Panc1 (cell line): ENCODE measurements at regions not wholly inside any gene's neighbourhood (a gene's known extent, or its start where the extent isn't known, plus 50 kb on each side); places are given as distances from the start of the nearest gene placed in this dataset.

ENCODE experiments used
- CTCF ChIP-seq: fragments of 450-650 bp; IDR thresholded peaks from 2 replicates; pipeline ENCODE4 v1.5.1; 2017; ENCODE audit warnings: mild to moderate bottlenecking
- POLR2AphosphoS5 ChIP-seq: IDR thresholded peaks from 2 replicates; pipeline ENCODE4 v1.6.1; 2012; ENCODE audit warnings: mild to moderate bottlenecking, low read depth, low read length, moderate library complexity
- SIN3A ChIP-seq: IDR thresholded peaks from 2 replicates; pipeline ENCODE4 v1.6.1; 2012; ENCODE audit warnings: low read depth, mild to moderate bottlenecking, low read length, moderate library complexity, borderline replicate concordance; ENCODE audit not compliant: insufficient read depth
- TCF7L2 ChIP-seq: IDR thresholded peaks from 2 replicates; pipeline ENCODE4 v1.6.1; 2011; ENCODE audit warnings: mild to moderate bottlenecking, low read depth, low read length, inconsistent platforms

- TF ChIP-seq CTCF, result no peak
- TF ChIP-seq SIN3A, result no peak
- no peak for TF ChIP-seq TCF7L2
- TF ChIP-seq POLR2AphosphoS5, result no peak
Observed at GRCh38 chr6:63434943-63435342, 115.2 kb upstream of the LGSN start.
